ENCODE measurements at regions not wholly inside any gene's neighbourhood (a gene's known extent, or its start where the extent isn't known, plus 50 kb on each side); places are given as distances from the start of the nearest gene placed in this dataset.

DNA sequence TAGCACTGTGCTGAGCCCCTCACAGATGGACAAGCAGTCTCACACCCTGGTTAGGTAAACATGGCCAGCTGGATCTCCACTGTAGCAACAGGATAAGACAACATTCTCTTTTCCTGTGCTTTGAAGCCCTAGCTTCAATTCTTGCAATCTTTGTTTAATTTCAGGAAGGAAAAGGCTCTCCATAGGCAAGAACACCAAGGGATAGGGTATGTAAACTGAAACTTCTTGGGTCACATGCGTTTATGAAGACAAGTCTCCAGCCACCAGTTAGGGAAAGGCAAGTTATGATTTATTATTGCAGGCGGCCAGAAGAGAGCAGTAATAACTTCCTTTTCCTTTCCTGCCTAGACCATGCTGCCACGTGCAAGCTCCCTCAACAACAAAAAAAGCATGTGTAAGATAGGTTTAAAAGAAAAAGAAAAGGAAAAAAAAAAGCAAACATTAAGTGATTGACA is 50.1 kb upstream of the POU5F2 start:
- DNase-seq (ENCODE audit: low read depth, low spot score) (no peak), FAIRE-seq (no peak), ATAC-seq (no peak)
- H3K79me2 ChIP-seq (ENCODE audit: control insufficient read depth, insufficient read depth, low read length), result no peaks in the 10 kb centered on the region
- no peaks in the 10 kb centered on the region for H3K27me3 ChIP-seq (replicated peaks in 1 of 2; ENCODE audit: control insufficient read depth in 2 of 2, insufficient read depth in 2 of 2, low read length in 1 of 2)
- H3K9me3 ChIP-seq (replicated peaks; ENCODE audit: control insufficient read depth, insufficient read depth, low read length), result no peaks in the 10 kb centered on the region
- no peak overlapping the region for H3K27ac ChIP-seq (ENCODE audit: control insufficient read depth, insufficient read depth)
- no peak overlapping the region for H3K9ac ChIP-seq (ENCODE audit: control insufficient read depth, insufficient read depth, low read length)
- ChIA-PET SMC1A (ENCODE audit: uncharacterized antibody, unreplicated experiment) (interaction anchor here (1.2 to 1.6 kb wide), 3 partner anchors 8 to 185 kb away, joined by 3 to 5 read pairs (median 3); no protein-coding TSS in a partner anchor), CTCF (interaction anchor here (4.5 kb wide), 1 partner anchor 9 kb away, joined by 24 read pairs; no protein-coding TSS in a partner anchor), POLR2A (no interaction called here), RAD21 (ENCODE audit: unreplicated experiment) (interaction anchor here (1.0 to 1.4 kb wide), 2 partner anchors 9 to 171 kb away, joined by 3 to 5 read pairs; no protein-coding TSS in a partner anchor)
- H3K36me3 ChIP-seq (ENCODE audit: control insufficient read depth in 2 of 2, insufficient read depth in 2 of 2, low read length in 1 of 2), result no peaks in the 10 kb centered on the region
- H2AFZ ChIP-seq (ENCODE audit: control insufficient read depth, low read depth, low read length), result no peak overlapping the region
- in situ Hi-C loops (cut with MboI), result no loop called here
- no peaks in the 10 kb centered on the region for H3K4me1 ChIP-seq (ENCODE audit: control insufficient read depth, insufficient read depth, low read length)
- H4K20me1 ChIP-seq (ENCODE audit: control insufficient read depth, insufficient read depth), result no peaks in the 10 kb centered on the region
- 36% methylated on average over 3 of the region's 3 CpGs for WGBS (ENCODE audit: insufficient coverage, insufficient replicate concordance, low lambda C conversion rate, missing lambda C conversion rate)
- no peak overlapping the region for H3K4me2 ChIP-seq (ENCODE audit: control insufficient read depth, insufficient read depth)
- H3K4me3 ChIP-seq, result no peak overlapping the region
- no TSS peak for BruUV-seq (replicated peaks)
- intact Hi-C loops (cut with micrococcal nuclease; ENCODE audit: unreplicated experiment), result no loop called here
- TF ChIP-seq ATF2 (IDR thresholded peaks at IDR 0.05; ENCODE audit: low read length), result no peak
- no peak for TF ChIP-seq TCF7 (IDR thresholded peaks at IDR 0.05; ENCODE audit: borderline replicate concordance)
- no peak for TF ChIP-seq BHLHE40 (IDR thresholded peaks at IDR 0.05; ENCODE audit: borderline replicate concordance in 1 of 2, low read depth in 2 of 2, low read length in 1 of 2)
- no peak for TF ChIP-seq IKZF1 (conservative IDR thresholded peaks at IDR 0.05)
- no peak for TF ChIP-seq ZNF592 (IDR thresholded peaks at IDR 0.05)
- TF ChIP-seq, protein P1, sequence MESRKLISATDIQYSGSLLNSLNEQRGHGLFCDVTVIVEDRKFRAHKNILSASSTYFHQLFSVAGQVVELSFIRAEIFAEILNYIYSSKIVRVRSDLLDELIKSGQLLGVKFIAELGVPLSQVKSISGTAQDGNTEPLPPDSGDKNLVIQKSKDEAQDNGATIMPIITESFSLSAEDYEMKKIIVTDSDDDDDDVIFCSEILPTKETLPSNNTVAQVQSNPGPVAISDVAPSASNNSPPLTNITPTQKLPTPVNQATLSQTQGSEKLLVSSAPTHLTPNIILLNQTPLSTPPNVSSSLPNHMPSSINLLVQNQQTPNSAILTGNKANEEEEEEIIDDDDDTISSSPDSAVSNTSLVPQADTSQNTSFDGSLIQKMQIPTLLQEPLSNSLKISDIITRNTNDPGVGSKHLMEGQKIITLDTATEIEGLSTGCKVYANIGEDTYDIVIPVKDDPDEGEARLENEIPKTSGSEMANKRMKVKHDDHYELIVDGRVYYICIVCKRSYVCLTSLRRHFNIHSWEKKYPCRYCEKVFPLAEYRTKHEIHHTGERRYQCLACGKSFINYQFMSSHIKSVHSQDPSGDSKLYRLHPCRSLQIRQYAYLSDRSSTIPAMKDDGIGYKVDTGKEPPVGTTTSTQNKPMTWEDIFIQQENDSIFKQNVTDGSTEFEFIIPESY (IDR thresholded peaks at IDR 0.05), result no peak
- TF ChIP-seq, protein P2, sequence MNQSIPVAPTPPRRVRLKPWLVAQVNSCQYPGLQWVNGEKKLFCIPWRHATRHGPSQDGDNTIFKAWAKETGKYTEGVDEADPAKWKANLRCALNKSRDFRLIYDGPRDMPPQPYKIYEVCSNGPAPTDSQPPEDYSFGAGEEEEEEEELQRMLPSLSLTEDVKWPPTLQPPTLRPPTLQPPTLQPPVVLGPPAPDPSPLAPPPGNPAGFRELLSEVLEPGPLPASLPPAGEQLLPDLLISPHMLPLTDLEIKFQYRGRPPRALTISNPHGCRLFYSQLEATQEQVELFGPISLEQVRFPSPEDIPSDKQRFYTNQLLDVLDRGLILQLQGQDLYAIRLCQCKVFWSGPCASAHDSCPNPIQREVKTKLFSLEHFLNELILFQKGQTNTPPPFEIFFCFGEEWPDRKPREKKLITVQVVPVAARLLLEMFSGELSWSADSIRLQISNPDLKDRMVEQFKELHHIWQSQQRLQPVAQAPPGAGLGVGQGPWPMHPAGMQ (IDR thresholded peaks at IDR 0.05; ENCODE audit: borderline replicate concordance), result no peak
- no peak for TF ChIP-seq NFYB (IDR thresholded peaks at IDR 0.05; ENCODE audit: insufficient read depth, low read depth, low read length)
- TF ChIP-seq DPF2 (IDR thresholded peaks at IDR 0.05), result no peak
- TF ChIP-seq ZBED1 (IDR thresholded peaks at IDR 0.05; ENCODE audit: borderline replicate concordance), result no peak
- no peak for TF ChIP-seq EED (IDR thresholded peaks at IDR 0.05; ENCODE audit: low read depth)
- TF ChIP-seq ZNF217 (IDR thresholded peaks at IDR 0.05), result no peak
- no peak for TF ChIP-seq MLLT1 (IDR thresholded peaks at IDR 0.05)
- no peak for TF ChIP-seq NFYA (IDR thresholded peaks at IDR 0.05; ENCODE audit: borderline replicate concordance, low read depth, low read length)

Measured in GM12878 (cell line).